ENCODE measurements at regions not wholly inside any gene's neighbourhood (a gene's known extent, or its start where the extent isn't known, plus 50 kb on each side); places are given as distances from the start of the nearest gene placed in this dataset.
"Not testable (repeated sequence)": the region's sequence is repeated elsewhere in the genome, so short reads cannot be mapped to it uniquely, and the experiment has no call there.

DNA sequence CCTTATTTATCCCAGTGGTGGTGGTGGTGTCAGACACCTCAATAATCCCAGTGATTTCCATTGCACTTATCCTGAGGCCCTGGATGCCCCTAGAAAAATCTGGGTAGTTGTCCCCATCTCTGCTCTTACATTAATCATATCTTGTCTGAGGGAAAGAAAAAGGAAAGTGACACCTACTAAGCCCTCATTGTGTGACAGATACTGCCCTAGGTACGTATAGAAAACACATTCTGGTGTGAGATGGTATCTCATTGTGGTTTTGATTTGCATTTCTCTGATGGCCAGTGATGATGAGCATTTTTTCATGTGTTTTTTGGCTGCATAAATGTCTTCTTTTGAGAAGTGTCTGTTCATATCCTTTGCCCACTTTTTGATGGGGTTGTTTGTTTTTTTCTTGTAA is 162.6 kb upstream of the JADE1 start:
- DNase-seq, result not testable (repeated sequence)

DNA sequence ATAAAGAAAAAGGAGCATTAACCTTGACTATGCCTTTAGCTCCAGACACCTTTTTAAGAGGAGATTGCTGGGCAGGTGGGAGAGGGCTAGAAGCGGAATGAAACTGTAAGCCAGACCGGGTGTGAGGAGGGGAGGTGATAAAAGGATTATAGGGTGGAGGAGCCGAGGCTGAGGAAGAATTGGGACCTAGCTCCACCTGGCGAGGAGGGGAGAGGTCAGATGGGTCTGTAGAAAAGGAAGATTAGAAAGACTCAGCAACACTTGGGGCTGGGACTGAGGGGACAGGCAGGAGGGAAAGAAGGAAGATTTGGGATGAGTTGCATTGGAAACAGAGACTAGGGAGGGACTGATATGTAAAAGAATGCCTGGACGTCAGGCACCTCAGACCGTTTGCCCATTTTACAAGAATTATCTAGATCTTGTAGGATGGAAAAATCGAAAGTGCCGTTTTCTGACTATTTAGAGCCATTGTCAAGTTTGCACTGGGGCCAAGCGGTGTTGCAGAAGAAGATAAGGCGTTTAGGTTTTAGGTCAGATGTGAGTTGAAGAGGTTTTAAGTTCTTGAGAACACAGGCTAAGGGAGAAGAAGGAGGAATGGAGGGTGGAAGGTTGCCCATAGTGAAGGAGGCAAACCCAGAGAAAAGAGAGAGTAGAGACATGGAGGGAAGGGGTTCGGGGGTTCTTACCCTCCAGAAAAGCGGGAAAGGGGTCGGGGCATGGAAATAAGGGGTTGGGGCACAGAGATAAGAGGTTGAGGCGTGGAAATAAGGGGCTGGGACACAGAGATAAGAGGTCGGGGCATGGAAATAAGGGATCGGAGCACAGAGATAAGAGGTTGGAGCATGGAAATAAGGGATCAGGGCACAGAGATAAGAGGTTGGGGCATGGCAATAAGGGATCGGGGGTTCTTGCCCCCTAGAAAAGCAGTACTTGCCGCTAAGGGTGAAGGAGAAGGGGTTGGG is 164.5 kb upstream of the JADE1 start:
- DNase-seq, result not testable (repeated sequence)

DNA sequence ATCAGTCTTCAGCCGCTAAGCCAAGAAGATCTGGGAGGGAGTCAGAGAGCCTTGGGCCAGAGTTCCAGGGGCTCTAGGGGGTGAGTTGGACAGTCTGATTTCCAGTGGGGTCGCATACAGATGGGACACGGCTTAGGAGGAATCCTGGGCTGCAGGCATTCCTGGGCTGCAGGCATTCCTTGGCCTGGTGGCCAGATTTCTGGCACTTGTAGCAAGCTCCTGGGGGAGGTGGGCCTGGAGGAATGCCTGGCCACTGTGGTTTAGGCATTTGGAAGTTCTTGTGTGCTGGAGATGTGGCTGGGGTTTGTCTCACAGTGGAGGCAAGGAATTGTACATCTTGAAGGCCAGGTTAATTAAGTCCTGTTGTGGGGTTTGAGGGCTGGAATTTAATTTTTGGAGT is 165.4 kb upstream of the JADE1 start:
- DNase-seq, result not testable (repeated sequence)

DNA sequence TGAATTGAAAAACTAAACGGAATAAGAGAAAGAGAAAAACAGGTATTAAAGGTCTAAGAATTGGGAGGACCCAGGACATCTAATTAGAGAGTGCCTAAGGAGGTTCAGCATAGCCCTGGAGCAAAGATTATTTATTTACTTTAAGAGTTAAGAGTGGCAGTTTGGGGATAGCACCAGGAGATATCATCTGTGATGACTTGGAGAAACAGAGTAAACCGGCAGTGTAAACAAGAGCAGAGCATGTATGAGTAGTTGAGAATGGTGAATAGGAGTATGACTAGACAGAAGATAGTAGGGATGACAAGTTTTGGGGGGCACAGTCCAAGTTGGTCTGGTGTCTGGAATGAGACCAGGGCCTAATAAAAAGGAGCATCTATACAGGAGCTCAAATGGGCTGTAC is 167.9 kb upstream of the JADE1 start:
- not testable (repeated sequence) for DNase-seq

DNA sequence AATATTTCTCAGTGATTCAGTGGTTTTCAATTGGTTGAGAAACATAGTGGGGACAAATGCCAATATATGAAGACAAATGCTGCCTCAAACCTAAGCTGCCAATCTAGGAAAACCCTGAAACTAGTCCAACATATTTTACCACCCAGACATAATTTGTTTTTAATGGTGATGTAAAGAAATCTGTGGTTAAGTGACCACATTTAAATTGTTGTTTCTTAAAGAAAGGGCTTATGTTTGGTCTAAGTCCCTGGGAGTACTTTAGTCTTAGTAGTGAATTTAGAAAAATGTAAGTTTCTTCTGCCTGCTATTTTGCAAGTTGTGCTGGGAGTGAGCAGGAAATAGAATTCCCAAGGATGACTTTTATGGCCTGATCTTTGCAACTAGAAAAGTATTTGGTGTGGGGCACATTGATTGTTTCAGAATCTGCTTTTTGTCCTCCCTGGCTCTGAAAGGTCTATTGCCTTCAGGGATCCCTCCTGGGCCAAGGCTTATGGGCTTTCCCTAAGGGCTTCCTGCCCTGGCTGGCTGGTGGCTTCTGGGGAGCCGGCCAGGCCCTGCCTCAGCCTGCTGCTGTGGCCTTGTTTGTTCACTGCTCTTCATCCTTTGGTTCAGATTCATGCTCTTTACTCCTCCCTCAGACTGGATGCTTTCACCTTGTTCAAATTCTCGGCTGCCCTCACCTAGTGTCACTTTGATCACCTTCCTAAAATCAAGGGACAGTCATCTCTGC is 169.8 kb upstream of the JADE1 start:
- no peak for DNase-seq

DNA sequence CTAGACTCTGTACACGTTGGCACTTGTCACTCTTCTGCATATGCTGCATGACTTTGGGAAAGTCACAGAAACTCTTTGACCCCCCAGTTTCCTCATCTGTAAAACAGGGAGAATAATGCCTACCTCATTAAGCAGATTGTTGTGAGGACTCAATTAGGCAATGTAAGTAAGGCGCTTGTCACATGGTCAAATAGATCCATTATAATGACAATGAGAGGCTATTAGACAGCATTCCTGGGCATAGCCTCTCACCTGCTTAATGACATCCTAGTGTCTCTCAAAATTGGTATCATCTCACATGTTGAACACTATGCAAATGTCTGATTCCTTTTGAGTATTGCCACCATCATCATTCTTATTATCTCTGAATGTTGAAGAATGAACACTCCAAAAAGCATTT is 172.6 kb upstream of the JADE1 start:
- no peak for DNase-seq

DNA sequence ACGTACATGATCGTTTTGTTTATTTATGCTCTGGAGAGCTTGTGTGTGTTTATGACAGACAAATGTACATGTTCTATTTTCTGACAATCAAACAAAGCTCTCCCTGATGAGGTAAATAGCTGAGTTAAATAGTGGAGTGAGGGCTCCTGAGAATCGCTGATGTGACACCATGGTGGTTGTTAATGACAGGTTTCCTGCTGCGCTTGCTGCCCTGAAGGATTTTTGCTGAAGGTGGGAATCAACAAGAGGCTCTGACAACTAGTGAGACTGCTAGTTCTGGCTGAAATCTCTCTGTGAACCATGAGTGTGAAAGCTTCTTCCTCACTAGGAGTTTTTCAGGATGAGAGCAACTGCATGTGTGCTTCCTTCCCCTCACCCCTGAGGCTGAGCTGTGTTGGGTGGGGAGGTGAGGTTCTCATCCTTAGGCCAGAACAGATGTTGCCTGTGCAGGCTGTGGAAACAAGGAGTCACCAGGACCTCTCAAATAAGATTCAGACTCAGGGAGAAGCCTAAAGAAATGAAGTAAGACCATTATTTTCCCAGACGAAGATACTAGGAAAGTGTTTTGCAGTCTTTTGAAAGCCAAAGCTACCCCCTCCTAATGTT is 173.4 kb upstream of the JADE1 start:
- DNase-seq, result no peak

DNA sequence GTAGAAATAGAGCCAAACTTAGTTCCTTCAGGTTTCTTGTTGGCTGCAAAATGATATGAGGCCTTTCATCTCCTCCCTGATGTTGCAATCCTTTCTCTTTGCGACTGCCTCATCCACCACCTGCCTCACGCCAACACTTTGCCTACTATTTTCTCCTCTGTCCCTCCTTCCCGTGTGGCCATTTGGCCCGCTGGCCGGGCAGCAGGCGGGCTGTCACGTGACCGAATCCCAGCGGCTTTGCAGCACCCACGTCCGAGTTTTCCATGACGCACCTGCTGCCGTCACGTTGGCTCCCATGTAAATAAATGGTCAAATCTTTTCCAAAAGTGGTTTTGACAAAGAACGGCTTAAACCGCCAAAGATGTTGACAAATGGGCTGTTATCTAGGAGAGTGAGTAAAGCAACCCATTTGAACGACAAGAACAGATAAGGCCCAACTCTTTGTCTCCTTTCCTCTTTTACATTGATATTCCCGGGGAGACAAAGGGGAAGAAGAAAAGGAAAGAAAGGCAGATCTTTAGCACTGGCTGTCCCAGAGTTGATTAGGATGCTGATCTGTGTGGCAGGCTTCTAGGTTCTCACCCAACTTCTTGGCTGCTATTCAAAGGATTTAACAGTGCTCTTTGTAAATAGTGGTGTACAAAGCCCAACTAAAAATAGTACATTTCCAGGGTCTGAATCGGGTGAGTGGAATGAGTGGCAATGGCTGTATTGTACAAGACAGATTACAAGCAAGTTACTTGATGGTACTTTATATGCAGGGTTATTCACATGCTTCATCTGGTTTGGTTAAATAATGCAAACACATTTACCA is 174.2 kb upstream of the JADE1 start:
- DNase-seq, result no peak

DNA sequence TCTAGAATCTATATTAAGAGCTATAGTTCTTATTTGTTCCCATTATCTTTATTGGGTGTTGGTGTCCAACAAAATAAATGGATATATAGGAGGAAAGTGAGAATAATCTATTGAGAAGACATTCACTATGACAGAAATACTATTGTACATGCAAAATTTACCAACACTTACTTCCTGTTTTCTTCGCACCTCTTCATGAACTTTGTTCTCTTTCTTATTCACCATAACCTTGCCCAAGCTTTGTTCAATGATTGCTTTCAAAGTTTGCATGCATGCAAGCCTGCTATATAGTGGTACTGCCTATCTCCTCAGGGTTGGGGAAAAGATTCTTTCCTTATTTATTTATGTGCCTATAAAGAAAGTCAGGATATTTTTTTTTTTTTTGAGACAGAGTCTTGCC is 176.4 kb upstream of the JADE1 start:
- no peak for DNase-seq

DNA sequence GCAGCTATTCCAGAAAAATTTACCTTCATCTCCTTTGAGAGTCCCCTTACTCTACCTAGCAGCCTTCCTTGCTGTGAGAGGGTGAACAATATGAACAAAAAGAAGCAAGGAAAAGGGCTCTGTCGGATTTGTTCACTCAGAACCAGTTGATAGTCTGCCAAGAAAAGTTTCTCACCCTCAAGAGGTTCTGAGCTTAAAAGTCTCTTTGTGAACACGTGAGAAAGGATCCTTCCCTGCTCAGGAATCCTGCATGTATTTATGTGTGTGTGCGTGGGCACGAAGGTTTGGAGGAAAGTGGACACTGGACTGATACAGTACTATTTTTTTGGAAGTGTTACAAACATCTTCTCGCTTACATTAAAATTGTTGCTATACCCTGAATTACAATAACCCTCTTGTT is 178.6 kb upstream of the JADE1 start:
- DNase-seq, result no peak

DNA sequence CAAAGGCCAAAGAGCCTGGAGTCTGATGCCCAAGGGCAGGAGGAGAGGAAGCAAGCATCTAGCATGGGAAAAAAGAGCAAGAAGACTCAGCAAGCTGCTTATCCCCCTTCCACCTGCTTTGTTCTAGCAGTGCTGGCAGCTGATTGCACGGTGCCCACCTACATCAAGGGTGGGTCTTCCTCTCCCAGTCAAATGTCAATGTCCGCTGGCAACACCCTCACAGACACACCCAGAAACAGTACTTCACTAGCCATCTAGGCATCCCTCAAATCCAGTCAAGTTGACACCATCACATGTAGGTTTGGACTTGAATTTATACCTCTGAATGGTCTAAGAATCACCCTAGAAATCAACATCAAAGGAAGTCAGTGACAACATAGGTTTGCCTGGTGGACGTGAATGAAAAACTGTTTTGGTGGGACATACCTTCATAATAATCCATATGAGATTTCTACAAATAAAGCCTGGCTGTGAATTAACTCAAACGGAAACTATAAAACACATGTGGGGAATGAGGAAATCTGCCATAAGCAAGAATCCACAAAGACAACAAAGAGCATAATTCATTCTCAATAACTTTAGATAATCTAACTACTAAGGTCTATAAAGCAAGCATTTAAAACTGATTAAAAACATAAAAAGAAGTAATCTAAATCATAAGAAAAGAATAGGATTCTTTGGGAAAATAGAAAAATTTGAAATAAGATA is 185.8 kb upstream of the JADE1 start:
- no peak for DNase-seq

DNA sequence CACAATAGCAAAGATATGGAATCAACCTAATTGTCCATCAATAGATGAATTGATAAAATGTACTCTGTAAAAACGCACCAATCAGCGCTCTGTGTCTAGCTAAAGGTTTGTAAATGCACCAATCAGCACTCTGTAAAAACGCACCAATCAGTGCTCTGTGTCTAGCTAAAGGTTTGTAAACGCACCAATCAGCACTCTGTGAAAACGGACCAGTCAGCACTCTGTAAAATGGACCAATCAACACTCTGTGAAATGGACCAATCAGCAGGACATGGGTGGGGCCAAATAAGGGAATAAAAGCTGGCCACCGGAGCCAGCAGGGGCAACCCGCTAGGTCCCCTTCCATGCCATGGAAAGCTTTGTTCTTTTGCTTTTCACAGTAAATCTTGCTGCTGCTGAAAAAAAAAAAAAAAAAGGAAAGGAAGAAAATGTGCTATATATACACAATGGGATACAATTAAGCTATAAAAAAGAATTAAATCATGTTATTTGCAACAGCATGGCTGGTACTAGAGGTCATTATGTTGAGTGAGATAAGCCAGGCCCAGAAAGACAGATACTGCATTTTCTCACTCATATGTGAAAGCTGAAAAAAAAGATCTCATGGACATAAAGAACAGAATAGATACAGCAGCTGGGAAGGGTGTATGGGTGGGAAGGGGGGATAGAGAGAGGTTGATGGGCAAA is 189.1 kb upstream of the JADE1 start:
- DNase-seq, result not testable (repeated sequence)

DNA sequence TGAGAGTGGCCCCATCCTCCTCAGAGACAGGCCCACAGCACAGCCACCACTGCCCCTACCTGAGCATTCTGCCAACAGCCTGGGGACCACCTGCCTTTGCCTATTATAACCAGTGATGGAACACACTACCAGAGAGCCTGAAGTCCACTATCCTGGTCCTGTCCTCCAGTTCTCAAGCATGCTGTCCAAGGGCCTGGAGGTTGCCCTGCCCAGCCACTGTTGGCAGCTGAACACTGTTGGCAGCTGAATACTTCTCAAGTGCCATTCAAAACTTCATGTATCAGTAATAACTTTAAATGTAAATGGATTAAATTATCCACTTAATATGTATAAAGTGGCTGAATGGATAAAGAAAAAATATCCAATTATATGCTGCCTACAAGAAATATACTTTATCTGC is 194.3 kb upstream of the JADE1 start:
- DNase-seq, result no peak

DNA sequence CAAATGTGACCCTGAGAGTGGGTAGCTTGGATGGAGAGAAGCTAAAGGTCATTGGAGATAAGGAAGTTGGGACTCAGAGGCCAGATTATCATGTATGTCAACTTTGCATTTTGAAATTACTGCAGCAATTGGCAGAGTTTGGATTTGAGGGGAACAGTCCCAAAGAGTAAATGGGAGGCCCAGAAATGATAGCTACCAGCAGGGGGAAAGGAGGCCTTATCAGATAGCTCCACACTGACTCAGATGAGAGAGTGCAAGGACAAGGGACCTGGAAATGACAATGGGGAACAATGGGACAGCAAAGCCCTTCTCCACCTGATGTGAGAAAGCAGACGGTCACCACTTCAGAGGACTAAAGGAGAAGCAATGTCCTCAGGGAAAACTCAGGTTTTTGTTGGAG is 201.5 kb upstream of the JADE1 start:
- DNase-seq, result no peak

DNA sequence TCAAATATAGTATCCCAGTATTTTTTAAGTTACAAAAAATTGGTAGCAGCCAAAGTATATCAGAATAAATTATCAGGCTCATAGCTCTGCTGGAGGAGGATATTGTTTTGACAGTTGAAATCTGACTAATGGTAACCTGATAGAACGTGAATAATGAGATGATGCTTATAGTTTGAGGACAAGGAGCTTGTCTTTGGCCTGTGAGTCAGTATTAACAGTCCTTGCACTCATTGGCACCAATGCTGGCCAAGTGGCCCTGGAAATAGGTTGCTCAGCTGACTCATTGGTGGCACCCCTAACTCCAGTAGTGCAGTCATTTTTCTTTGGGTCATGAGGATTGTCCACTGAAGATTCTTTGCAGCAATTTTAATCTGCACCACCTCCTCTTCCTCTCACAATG is 203.3 kb upstream of the JADE1 start:
- no peak for DNase-seq

DNA sequence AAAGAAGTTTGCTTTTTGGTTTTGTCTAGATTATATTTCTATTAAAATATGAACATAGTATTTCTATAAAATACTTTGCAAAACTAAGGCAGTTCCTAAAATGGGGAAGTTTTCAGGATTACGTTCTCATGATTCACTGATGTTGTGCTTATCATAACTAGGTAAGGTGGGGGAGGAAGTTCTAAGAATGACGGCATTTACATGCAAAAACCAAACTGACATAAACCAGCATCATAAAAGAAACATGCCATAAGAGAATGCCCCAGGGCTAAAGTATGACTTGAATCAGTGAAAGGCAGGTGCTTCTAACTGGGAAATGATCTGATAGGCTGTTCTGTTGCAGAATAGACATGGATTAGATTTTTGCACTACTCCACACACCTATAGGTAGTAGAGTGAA is 204.7 kb upstream of the JADE1 start:
- DNase-seq, result no peak

DNA sequence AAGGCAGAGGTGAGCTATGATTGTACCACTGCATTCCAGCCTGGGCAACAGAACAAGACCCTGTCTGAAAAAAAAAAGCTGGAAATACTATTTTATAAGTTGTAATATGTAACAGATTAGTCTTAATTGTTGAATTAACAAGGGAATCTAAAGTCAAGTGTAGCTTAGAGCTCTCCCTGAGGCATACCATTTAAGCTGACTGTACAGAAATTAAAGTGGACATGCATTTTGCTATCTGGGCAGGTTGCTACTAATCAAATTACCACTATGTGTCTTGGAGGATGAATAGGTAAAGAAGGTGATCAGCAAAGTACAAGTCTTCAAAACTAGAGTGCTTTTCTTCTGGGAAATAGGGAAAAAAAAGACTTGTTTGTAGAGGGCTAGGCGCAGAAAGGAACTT is 205.3 kb upstream of the JADE1 start:
- no peak for DNase-seq

DNA sequence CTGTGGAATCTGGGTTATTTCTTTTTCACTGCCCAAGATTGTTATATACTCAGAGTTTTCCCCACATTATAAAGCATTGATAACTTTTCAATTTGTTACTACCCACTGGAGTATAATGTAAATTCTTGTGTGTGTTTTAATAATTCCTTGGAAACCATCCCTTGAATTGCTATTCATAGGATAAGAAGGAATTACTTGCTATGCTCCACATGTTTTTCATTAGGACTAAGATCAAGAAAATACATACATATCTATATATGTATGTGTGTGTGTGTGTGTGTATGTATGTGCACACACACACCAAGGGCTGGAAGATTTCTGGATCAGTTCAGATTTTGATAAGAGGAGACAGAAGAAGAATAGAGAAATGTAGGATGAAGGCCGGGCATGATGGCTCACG is 206.4 kb upstream of the JADE1 start:
- DNase-seq, result no peak

DNA sequence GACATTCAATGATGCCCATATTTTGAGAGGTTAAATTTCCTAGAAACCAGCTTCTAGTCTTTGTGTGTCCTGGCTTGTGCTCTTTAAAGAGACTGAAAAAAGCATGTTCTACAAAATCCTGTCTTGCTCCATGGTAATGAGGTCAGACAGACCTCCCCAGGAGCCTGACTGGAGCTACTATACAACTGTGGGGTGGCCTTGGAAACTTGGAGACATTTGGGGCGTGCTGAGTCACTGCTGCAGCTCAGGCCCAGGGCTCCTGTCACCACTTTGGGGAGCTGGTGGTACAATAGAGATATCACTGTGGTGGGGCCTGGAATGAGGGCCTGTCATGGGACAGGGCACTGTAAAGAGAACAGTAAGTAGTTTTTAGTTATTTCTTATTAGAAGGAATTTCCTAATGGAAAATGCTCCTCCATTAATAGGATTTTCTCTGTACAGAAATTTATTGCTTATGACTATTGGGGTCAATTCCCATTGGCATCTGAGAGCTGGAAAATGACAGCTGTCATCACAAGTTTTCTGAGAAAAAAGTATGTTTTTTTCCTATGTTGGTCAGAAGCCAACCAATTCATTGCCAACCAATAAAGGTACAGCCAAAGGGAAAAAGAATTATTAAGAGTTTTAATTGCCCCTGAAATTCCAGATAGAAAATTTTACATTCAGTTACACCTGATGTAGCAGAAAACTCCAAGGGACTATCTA is 207.4 kb upstream of the JADE1 start:
- no peak for DNase-seq

DNA sequence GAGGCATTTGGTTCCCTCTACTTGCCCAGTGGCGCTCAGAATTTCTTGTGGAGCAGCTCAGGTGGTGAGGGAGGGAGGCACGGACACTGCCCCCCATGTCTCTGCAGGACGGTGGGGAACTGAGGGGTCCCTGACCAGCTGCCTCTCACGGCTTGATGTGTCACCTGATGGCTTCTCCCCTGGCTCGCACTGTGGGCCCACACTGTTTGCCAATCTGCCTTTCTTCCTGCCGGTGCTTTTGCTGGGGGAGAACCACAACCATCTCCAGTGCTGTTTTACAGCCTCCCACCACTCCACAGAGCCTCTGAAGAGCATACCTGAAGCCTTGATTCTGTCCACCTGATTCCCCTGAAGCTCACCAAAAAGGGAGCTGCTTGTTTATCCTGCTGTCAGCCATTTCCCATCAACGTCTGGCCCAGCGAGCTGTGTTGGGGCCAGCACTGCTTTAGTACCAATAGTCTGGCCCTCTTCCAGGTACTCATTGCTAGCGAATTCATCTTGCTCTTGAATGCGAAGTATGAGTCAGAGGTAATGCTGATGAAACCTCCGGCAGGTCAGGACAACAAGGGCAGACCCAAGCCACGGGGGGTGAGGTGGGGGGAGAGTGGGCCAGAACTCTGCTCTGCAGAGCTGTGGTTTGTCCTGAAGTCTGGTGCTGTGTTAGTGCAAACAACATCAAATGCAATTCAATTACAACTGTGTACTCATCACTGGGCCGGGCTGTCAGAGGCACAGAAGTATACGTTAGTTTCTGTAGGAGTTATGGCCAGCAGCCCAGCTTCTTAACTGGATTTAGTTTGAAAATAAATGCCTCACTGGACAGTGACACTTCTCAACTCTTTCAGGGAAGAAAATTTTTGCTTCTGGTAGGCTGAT is 208.3 kb upstream of the JADE1 start:
- DNase-seq, result no peak

Data from stimulated activated CD4-positive, alpha-beta T cell treated with anti-CD3 and anti-CD28 coated beads, Interleukin-2, amount 100 ng/mL, for 24 hours (primary cell).